Spleen (tissue), 7 donors: ENCODE measurements at regions not wholly inside any gene's neighbourhood (a gene's known extent, or its start where the extent isn't known, plus 50 kb on each side); places are given as distances from the start of the nearest gene placed in this dataset.

Experiments
- POLR2A ChIP-seq, 3 donors: fragments of 450-650 bp; IDR thresholded peaks; one replicate each; pipeline ENCODE4 v1.5.1; 2017; ENCODE audit warnings: antibody characterized with exemption in 3 of 3, mild to moderate bottlenecking in 1 of 3
- POLR2AphosphoS5 ChIP-seq, 3 donors: sonication (generic); formaldehyde crosslinking; IDR thresholded peaks; one replicate each; pipeline ENCODE4 v1.5.1; 2017; ENCODE audit warnings: antibody characterized with exemption in 3 of 3
- TF ChIP-seq, protein P1 (sequence below), 11 experiments: fragments of 200-600 bp in 7 of 11; fragments of 450-650 bp in 4 of 11; sonication (generic) in 4 of 11; IDR thresholded peaks in 8 of 11; conservative IDR thresholded peaks in 3 of 11; 1 replicate in 7 of 11; 2 replicates in 4 of 11; pipeline versions ENCODE4 v1.4.0 to v1.8.0; 2016 to 2021; ENCODE audit warnings: antibody characterized with exemption in 11 of 11, inconsistent platforms in 4 of 11, mild to moderate bottlenecking in 1 of 11
- donor health status: DM: no; HTN: no; CAD: no; lungs with moderate emphysema.
- donor health status: DM: no; HTN: no; CAD: no.
- donor health status: DM: no; HTN: no; CAD: no.

DNA sequence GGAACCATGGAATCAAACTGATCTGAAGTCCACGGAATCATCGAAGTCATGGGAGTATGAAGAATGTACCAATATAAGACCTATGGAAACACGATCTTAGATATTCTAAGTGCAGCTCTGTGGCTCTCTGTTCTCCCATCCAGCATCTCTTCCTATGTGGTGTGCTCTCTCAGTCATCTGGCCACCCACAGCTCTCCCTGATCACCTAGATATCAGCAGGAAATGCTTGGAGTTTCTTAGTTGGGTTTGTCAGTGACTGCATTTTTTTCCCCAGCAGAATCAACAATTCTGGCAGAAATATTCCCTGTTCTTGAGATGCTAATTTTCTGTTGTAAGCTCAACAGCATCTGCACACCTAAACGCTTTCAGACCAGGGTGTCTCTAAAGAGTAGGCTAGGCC, 94.1 kb downstream of the GC start:
- TF ChIP-seq, protein P1, sequence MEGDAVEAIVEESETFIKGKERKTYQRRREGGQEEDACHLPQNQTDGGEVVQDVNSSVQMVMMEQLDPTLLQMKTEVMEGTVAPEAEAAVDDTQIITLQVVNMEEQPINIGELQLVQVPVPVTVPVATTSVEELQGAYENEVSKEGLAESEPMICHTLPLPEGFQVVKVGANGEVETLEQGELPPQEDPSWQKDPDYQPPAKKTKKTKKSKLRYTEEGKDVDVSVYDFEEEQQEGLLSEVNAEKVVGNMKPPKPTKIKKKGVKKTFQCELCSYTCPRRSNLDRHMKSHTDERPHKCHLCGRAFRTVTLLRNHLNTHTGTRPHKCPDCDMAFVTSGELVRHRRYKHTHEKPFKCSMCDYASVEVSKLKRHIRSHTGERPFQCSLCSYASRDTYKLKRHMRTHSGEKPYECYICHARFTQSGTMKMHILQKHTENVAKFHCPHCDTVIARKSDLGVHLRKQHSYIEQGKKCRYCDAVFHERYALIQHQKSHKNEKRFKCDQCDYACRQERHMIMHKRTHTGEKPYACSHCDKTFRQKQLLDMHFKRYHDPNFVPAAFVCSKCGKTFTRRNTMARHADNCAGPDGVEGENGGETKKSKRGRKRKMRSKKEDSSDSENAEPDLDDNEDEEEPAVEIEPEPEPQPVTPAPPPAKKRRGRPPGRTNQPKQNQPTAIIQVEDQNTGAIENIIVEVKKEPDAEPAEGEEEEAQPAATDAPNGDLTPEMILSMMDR (IDR thresholded peaks at IDR 0.05 in 8 of 11, conservative IDR thresholded peaks at IDR 0.05 in 3 of 11) = no peak
- TF ChIP-seq POLR2A (IDR thresholded peaks at IDR 0.05) (no peak), POLR2AphosphoS5 (IDR thresholded peaks at IDR 0.05) (no peak)
